A673 (cell line): ENCODE measurements at regions not wholly inside any gene's neighbourhood (a gene's known extent, or its start where the extent isn't known, plus 50 kb on each side); places are given as distances from the start of the nearest gene placed in this dataset.

Source experiments
- BruUV-seq: library from RNA; stranded (reverse); fragments of 400-500 nt; replicated peaks from 2 replicates; lab custom pipeline; 2021; lab: Mats Ljungman, UMichigan
- CTCF ChIA-PET: fragments of 300-600 bp; sonication (Branson Sonifier 250); formaldehyde crosslinking; loops from one replicate; lab custom pipeline; 2022; ENCODE audit warnings: antibody characterized with exemption; lab: Charles Lee
- POLR2A ChIA-PET: fragments of 300-600 bp; sonication (Branson Sonifier 250); formaldehyde crosslinking; loops from one replicate; lab custom pipeline; 2022; ENCODE audit warnings: antibody characterized with exemption; ENCODE audit not compliant: low non-redundant PET; lab: Charles Lee
- DNase-seq: peaks from one replicate; pipeline ENCODE4 v3.0.0-alpha.2; 2015; ENCODE audit warnings: low spot score
- H3K27ac ChIP-seq: fragments of 200-600 bp; sonication (generic); 2 replicates; pipeline ENCODE4 v1.5.1; 2016; ENCODE audit warnings: mixed run types, low read depth, mild to moderate bottlenecking, mixed read lengths, antibody characterized with exemption, low read length; ENCODE audit not compliant: poor library complexity, severe bottlenecking
- H3K27me3 ChIP-seq: fragments of 200-600 bp; sonication (generic); replicated peaks from 2 replicates; pipeline ENCODE4 v1.6.1; 2017; ENCODE audit warnings: mixed run types, low read depth, mild to moderate bottlenecking, mixed read lengths, antibody characterized with exemption, low read length; ENCODE audit not compliant: insufficient read depth, poor library complexity
- H3K36me3 ChIP-seq: fragments of 200-600 bp; sonication (generic); 2 replicates; pipeline ENCODE4 v1.6.1; 2016; ENCODE audit warnings: mixed run types, mild to moderate bottlenecking, mixed read lengths, antibody characterized with exemption, low read length; ENCODE audit not compliant: insufficient read depth, poor library complexity, severe bottlenecking
- H3K4me1 ChIP-seq: fragments of 200-600 bp; sonication (generic); 2 replicates; pipeline ENCODE4 v1.6.1; 2017; ENCODE audit warnings: mixed run types, mild to moderate bottlenecking, mixed read lengths, antibody characterized with exemption, low read length; ENCODE audit not compliant: insufficient read depth, poor library complexity, severe bottlenecking
- H3K4me3 ChIP-seq: fragments of 200-600 bp; sonication (generic); 2 replicates; pipeline ENCODE4 v1.5.1; 2016; ENCODE audit warnings: low read depth, mixed run types, mild to moderate bottlenecking, mixed read lengths, low read length; ENCODE audit not compliant: poor library complexity, severe bottlenecking
- H3K9me3 ChIP-seq: fragments of 200-600 bp; sonication (generic); 2 replicates; pipeline ENCODE4 v1.6.1; 2016; ENCODE audit warnings: mixed run types, low read depth, mild to moderate bottlenecking, mixed read lengths, antibody characterized with exemption, low read length; ENCODE audit not compliant: poor library complexity, severe bottlenecking
- EZH2 ChIP-seq: fragments of 200-600 bp; sonication (generic); IDR thresholded peaks from 2 replicates; pipeline ENCODE4 v1.6.1; 2017; ENCODE audit warnings: borderline replicate concordance, low read depth, mild to moderate bottlenecking, mixed read lengths, antibody characterized with exemption, low read length; ENCODE audit not compliant: poor library complexity, severe bottlenecking
- intact Hi-C: fragments of 100-400 bp; cut with micrococcal nuclease; formaldehyde crosslinking; loops from one replicate; pipeline ENCODE4 v1.10.0; 2022; ENCODE audit not compliant: unreplicated experiment
- TF ChIP-seq, protein P1 (sequence below): fragments of 300-800, 200-600 bp; sonication (generic); conservative IDR thresholded peaks from 2 replicates; pipeline ENCODE4 v1.5.1; 2017; ENCODE audit warnings: low read depth, mild to moderate bottlenecking, antibody characterized with exemption, low read length, moderate library complexity, mixed read lengths

- Histone ChIP-seq H3K36me3 (no peaks in the 10 kb centered on the region), H3K4me1 (no peaks in the 10 kb centered on the region), H3K27ac (no peak overlapping the region), H3K4me3 (no peak overlapping the region), H3K27me3 (no peaks in the 10 kb centered on the region), H3K9me3 (peaks cover 4% of the 10 kb centered on the region)
- CTCF ChIA-PET, result no interaction called here
- TF ChIP-seq EZH2, result no peak
- TF ChIP-seq, protein P1, sequence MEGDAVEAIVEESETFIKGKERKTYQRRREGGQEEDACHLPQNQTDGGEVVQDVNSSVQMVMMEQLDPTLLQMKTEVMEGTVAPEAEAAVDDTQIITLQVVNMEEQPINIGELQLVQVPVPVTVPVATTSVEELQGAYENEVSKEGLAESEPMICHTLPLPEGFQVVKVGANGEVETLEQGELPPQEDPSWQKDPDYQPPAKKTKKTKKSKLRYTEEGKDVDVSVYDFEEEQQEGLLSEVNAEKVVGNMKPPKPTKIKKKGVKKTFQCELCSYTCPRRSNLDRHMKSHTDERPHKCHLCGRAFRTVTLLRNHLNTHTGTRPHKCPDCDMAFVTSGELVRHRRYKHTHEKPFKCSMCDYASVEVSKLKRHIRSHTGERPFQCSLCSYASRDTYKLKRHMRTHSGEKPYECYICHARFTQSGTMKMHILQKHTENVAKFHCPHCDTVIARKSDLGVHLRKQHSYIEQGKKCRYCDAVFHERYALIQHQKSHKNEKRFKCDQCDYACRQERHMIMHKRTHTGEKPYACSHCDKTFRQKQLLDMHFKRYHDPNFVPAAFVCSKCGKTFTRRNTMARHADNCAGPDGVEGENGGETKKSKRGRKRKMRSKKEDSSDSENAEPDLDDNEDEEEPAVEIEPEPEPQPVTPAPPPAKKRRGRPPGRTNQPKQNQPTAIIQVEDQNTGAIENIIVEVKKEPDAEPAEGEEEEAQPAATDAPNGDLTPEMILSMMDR, result no peak
- POLR2A ChIA-PET, result no interaction called here
- DNase-seq, result no peak
- intact Hi-C loops, result no loop called here
- BruUV-seq, result no TSS peak
Observed at GRCh38 chr21:35420656-35421055, 371.6 kb upstream of the RUNX1 start.

- CTCF ChIA-PET, result no interaction called here
- TF ChIP-seq, protein P1, result no peak
- no peak for TF ChIP-seq EZH2
Observed at GRCh38 chr21:35417762-35418161, 368.7 kb upstream of the RUNX1 start.

DNA sequence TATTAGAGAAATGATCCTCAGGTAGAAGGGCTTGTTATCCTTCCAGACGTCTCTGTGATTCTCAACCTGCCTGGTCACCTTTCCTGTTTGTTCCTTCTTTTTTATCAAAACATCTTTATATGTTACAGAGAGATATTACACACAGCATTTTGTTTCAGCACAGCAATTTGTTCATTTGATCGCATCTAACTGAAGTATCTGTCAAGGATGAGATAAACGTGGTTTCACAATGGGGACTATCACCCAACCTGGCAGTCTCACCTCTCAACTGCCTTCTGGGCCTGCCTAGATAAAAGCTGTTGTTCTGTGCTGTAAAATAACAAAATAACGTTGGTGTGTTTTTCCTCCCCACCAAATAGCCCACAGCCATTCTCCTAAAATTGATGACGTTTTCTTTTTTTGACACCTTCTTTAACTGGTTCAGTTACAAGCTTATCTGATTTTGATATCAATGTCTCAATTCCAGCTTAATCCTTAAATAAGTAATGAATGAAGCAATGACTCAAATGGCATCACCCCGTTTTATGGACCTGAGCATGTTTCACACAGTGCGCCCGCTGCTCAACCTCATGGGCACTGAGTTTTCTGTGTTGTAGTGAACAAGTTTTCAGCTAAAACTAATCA, 367.9 kb upstream of the RUNX1 start:
- H3K4me1 ChIP-seq, result no peaks in the 10 kb centered on the region
- CTCF ChIA-PET, result no interaction called here
- DNase-seq, result no peak
- no peak overlapping the region for H3K27ac ChIP-seq
- intact Hi-C loops, result no loop called here
- H3K36me3 ChIP-seq, result no peaks in the 10 kb centered on the region
- no TSS peak for BruUV-seq
- peaks cover 5% of the 10 kb centered on the region for H3K27me3 ChIP-seq
- TF ChIP-seq, protein P1, result no peak
- TF ChIP-seq EZH2, result no peak
- peaks cover 4% of the 10 kb centered on the region for H3K9me3 ChIP-seq
- POLR2A ChIA-PET, result no interaction called here
- no peak overlapping the region for H3K4me3 ChIP-seq

More at GRCh38 chr21:35417762-35418161, 368.7 kb upstream of the RUNX1 start:
- BruUV-seq, result no TSS peak
- Histone ChIP-seq H3K36me3 (no peaks in the 10 kb centered on the region), H3K27me3 (peaks cover 5% of the 10 kb centered on the region), H3K4me3 (no peak overlapping the region), H3K4me1 (no peaks in the 10 kb centered on the region), H3K27ac (no peak overlapping the region), H3K9me3 (peaks cover 4% of the 10 kb centered on the region)
- intact Hi-C loops, result no loop called here
- POLR2A ChIA-PET, result no interaction called here
- no peak for DNase-seq
